DND-41 (cell line): ENCODE measurements at regions not wholly inside any gene's neighbourhood (a gene's known extent, or its start where the extent isn't known, plus 50 kb on each side); places are given as distances from the start of the nearest gene placed in this dataset.

Experiments used
- CTCF ChIP-seq: IDR thresholded peaks from 2 replicates; pipeline ENCODE4 v1.5.1; 2012; ENCODE audit warnings: borderline replicate concordance, low read length, moderate library complexity, mild to moderate bottlenecking; ENCODE audit not compliant: poor library complexity, severe bottlenecking; ENCODE audit errors: extremely low read depth
- EZH2 ChIP-seq: IDR thresholded peaks from 3 replicates; pipeline ENCODE4 v1.6.1; 2012; ENCODE audit warnings: borderline replicate concordance, low read depth, mild to moderate bottlenecking, moderate library complexity, low read length, inconsistent platforms; ENCODE audit not compliant: severe bottlenecking

GRCh38 chr4:65954416-65954815, 284.1 kb upstream of the EPHA5 start:
- TF ChIP-seq CTCF (no peak), EZH2 (no peak)
